ENCODE measurements at regions not wholly inside any gene's neighbourhood (a gene's known extent, or its start where the extent isn't known, plus 50 kb on each side); places are given as distances from the start of the nearest gene placed in this dataset.

GRCh38 chr14:58744801-58745394 lies 107.1 kb downstream of the DACT1 start:
- TF ChIP-seq CTCF (conservative IDR thresholded peaks at IDR 0.05; ENCODE audit: low read length): no peak
- no peak for TF ChIP-seq EZH2phosphoT487 (IDR thresholded peaks at IDR 0.05; ENCODE audit: borderline replicate concordance, low read depth, low read length)

All from OCI-LY7 (cell line).